ENCODE measurements at regions not wholly inside any gene's neighbourhood (a gene's known extent, or its start where the extent isn't known, plus 50 kb on each side); places are given as distances from the start of the nearest gene placed in this dataset.
"Not testable (repeated sequence)": the region's sequence is repeated elsewhere in the genome, so short reads cannot be mapped to it uniquely, and the experiment has no call there.

DNA sequence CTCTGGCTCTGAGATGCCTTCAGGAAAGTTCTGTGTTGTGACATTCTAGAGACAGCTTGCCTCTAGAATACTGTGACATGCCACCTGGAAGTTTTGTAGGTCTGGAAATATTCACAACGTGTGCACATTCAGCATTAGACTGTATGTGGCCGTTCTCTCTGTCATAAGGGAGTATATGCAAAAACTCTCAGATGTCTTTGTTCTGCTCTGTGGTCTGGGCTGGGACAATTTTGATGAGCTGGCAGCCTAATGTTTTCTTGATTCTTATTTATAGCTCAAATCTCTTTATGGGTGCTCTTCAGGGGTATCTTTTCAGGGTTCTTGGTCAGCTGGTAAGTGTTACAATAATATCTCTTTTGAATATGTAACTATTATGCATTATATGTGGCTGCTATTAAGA, 355.1 kb downstream of the PAX1 start:
- H3K27ac ChIP-seq (ENCODE audit: low read depth in 2 of 2, low read length in 2 of 2), result no peak overlapping the region
- intact Hi-C loops (cut with DNase I), result no loop called here
- H3K27me3 ChIP-seq (ENCODE audit: control insufficient read depth, insufficient read depth, low read length), result no peaks in the 10 kb centered on the region
- DNase-seq (no peak), FAIRE-seq (no peak)
- no peaks in the 10 kb centered on the region for H3K36me3 ChIP-seq (ENCODE audit: control insufficient read depth in 2 of 3, insufficient read depth in 3 of 3, low read length in 3 of 3)
- H3K4me3 ChIP-seq (ENCODE audit: low read length in 3 of 3), result no peak overlapping the region
- TF ChIP-seq, protein P1, sequence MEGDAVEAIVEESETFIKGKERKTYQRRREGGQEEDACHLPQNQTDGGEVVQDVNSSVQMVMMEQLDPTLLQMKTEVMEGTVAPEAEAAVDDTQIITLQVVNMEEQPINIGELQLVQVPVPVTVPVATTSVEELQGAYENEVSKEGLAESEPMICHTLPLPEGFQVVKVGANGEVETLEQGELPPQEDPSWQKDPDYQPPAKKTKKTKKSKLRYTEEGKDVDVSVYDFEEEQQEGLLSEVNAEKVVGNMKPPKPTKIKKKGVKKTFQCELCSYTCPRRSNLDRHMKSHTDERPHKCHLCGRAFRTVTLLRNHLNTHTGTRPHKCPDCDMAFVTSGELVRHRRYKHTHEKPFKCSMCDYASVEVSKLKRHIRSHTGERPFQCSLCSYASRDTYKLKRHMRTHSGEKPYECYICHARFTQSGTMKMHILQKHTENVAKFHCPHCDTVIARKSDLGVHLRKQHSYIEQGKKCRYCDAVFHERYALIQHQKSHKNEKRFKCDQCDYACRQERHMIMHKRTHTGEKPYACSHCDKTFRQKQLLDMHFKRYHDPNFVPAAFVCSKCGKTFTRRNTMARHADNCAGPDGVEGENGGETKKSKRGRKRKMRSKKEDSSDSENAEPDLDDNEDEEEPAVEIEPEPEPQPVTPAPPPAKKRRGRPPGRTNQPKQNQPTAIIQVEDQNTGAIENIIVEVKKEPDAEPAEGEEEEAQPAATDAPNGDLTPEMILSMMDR (IDR thresholded peaks at IDR 0.05; ENCODE audit: borderline replicate concordance, extremely low read depth, insufficient read depth), result no peak
- no peaks in the 10 kb centered on the region for H3K9me3 ChIP-seq (ENCODE audit: control insufficient read depth in 2 of 3, insufficient read depth in 1 of 3, low read length in 3 of 3)
- no peak overlapping the region for H3K9ac ChIP-seq (ENCODE audit: low read length in 3 of 3)
- H3K4me1 ChIP-seq (ENCODE audit: control insufficient read depth in 2 of 3, insufficient read depth in 2 of 3, low read depth in 1 of 3, low read length in 3 of 3), result no peaks in the 10 kb centered on the region

DNA sequence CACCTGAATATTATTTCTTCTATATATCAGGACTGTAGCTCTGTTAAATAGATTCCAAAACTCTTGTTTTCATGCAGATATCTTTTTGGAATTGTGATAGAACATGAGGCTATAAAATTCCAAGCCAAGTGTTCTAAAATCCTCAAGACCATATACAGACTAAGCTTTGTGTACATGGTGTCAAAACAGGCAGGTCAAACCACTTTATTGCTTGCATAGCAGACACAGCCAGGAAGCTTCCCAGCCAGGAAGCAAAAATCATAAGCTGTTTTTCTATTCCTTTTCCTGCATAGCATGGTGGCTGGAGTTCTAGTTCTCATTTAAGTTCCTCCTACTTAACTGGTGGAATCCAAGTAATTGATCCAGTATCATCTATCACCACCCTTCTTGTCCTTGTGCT, 353.3 kb downstream of the PAX1 start:
- Histone ChIP-seq H3K27me3 (ENCODE audit: control insufficient read depth, insufficient read depth, low read length) (no peaks in the 10 kb centered on the region), H3K9ac (ENCODE audit: low read length in 3 of 3) (no peak overlapping the region), H3K27ac (ENCODE audit: low read depth in 2 of 2, low read length in 2 of 2) (no peak overlapping the region), H3K36me3 (ENCODE audit: control insufficient read depth in 2 of 3, insufficient read depth in 3 of 3, low read length in 3 of 3) (no peaks in the 10 kb centered on the region), H3K4me3 (ENCODE audit: low read length in 3 of 3) (no peak overlapping the region), H3K9me3 (ENCODE audit: control insufficient read depth in 2 of 3, insufficient read depth in 1 of 3, low read length in 3 of 3) (no peaks in the 10 kb centered on the region), H3K4me1 (ENCODE audit: control insufficient read depth in 2 of 3, insufficient read depth in 2 of 3, low read depth in 1 of 3, low read length in 3 of 3) (no peaks in the 10 kb centered on the region)
- DNase-seq, result no peak
- FAIRE-seq, result no peak
- intact Hi-C loops (cut with DNase I), result no loop called here
- TF ChIP-seq, protein P1 (IDR thresholded peaks at IDR 0.05; ENCODE audit: borderline replicate concordance, extremely low read depth, insufficient read depth), result no peak

DNA sequence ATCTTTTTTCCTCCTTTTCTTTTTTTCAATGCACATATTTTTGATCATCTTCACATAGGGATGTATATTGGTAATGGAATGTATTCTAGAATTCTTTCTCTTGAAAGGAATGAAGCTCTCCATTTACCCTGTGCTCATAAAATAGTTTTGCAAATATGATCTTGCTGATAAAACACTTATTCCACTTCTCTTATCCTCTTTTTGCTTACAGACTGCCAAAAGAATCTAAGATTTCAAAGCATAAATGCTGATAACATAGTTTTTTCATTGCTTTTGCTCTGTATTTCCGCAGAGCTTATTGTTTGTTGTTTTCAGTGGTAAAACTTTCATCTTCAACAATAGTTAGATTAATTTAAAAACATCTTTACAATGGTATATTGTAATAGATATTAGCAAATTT, 350.5 kb downstream of the PAX1 start:
- Histone ChIP-seq H3K27me3 (ENCODE audit: control insufficient read depth, insufficient read depth, low read length) (no peaks in the 10 kb centered on the region), H3K9ac (ENCODE audit: low read length in 3 of 3) (no peak overlapping the region), H3K9me3 (ENCODE audit: control insufficient read depth in 2 of 3, insufficient read depth in 1 of 3, low read length in 3 of 3) (no peaks in the 10 kb centered on the region), H3K27ac (ENCODE audit: low read depth in 2 of 2, low read length in 2 of 2) (no peak overlapping the region), H3K36me3 (ENCODE audit: control insufficient read depth in 2 of 3, insufficient read depth in 3 of 3, low read length in 3 of 3) (no peaks in the 10 kb centered on the region), H3K4me1 (ENCODE audit: control insufficient read depth in 2 of 3, insufficient read depth in 2 of 3, low read depth in 1 of 3, low read length in 3 of 3) (no peaks in the 10 kb centered on the region), H3K4me3 (ENCODE audit: low read length in 3 of 3) (no peak overlapping the region)
- intact Hi-C loops (cut with DNase I), result no loop called here
- no peak for FAIRE-seq
- DNase-seq, result no peak
- TF ChIP-seq, protein P1 (IDR thresholded peaks at IDR 0.05; ENCODE audit: borderline replicate concordance, extremely low read depth, insufficient read depth), result no peak

DNA sequence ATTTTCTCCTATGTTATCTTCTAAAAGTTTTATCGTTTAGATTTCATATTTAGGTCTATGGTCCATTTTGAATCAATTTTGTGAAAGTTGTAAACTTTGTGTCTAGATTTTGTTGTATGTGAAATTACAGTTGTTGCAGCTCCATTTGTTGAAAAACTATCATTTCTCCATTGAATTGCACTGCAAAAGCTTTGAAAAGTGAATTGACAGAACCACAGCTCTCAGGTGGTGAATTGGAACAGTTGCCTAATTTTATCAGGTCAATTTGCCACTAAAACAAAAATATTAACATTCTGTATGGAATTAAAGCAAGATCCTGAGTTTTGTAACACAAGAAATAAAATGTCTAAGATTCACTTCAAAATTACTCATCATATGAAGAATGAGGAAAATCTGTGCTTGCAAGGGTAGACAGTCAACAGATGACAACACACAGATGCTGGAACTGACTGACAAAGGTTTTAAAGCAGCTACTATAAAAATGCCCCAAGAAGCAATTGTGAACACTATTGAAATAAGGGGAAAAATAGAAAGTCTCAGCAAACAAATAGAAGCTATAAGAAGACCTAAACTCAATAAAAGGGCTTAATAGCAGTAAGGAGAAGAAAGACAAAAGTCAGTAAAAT, 346.7 kb downstream of the PAX1 start:
- Histone ChIP-seq H3K27me3 (ENCODE audit: control insufficient read depth, insufficient read depth, low read length) (no peaks in the 10 kb centered on the region), H3K9ac (ENCODE audit: low read length in 3 of 3) (no peak overlapping the region), H3K36me3 (ENCODE audit: control insufficient read depth in 2 of 3, insufficient read depth in 3 of 3, low read length in 3 of 3) (no peaks in the 10 kb centered on the region), H3K4me1 (ENCODE audit: control insufficient read depth in 2 of 3, insufficient read depth in 2 of 3, low read depth in 1 of 3, low read length in 3 of 3) (no peaks in the 10 kb centered on the region), H3K9me3 (ENCODE audit: control insufficient read depth in 2 of 3, insufficient read depth in 1 of 3, low read length in 3 of 3) (no peaks in the 10 kb centered on the region), H3K27ac (ENCODE audit: low read depth in 2 of 2, low read length in 2 of 2) (no peak overlapping the region), H3K4me3 (ENCODE audit: low read length in 3 of 3) (no peak overlapping the region)
- intact Hi-C loops (cut with DNase I), result no loop called here
- TF ChIP-seq, protein P1 (IDR thresholded peaks at IDR 0.05; ENCODE audit: borderline replicate concordance, extremely low read depth, insufficient read depth), result no peak
- DNase-seq (no peak), FAIRE-seq (no peak)

DNA sequence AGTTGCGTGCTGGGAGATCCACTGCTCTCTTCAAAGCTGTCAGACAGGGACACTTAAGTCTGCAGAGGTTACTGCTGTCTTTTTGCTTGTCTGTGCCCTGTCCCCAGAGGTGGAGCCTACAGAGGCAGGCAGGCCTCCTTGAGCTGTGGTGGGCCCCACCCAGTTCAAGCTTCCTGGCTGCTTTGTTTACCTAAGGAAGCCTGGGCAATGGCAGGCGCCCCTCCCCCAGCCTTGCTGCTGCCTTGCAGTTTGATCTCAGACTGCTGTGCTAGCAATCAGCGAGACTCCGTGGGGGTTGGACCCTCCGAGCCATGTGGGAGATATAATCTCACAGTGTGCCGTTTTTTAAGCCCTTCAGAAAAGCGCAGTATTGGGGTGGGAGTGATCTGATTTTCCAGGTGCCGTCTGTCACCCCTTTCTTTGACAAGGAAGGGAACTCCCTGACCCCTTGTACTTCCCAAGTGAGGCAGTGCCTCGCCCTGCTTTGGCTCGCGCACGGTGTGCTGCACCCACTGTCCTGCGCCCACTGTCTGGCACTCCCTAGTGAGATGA, 340.6 kb downstream of the PAX1 start:
- H3K4me3 ChIP-seq (ENCODE audit: low read length in 3 of 3); DNase-seq; FAIRE-seq; H3K9me3 ChIP-seq (ENCODE audit: control insufficient read depth in 2 of 3, insufficient read depth in 1 of 3, low read length in 3 of 3); H3K27me3 ChIP-seq (ENCODE audit: control insufficient read depth, insufficient read depth, low read length); intact Hi-C loops (cut with DNase I); H3K27ac ChIP-seq (ENCODE audit: low read depth in 2 of 2, low read length in 2 of 2); H3K36me3 ChIP-seq (ENCODE audit: control insufficient read depth in 2 of 3, insufficient read depth in 3 of 3, low read length in 3 of 3); H3K4me1 ChIP-seq (ENCODE audit: control insufficient read depth in 2 of 3, insufficient read depth in 2 of 3, low read depth in 1 of 3, low read length in 3 of 3); H3K9ac ChIP-seq (ENCODE audit: low read length in 3 of 3): not testable (repeated sequence)
